Parathyroid adenoma (tissue), 2 donors: ENCODE measurements at regions not wholly inside any gene's neighbourhood (a gene's known extent, or its start where the extent isn't known, plus 50 kb on each side); places are given as distances from the start of the nearest gene placed in this dataset.

Experiments
- H2AFZ ChIP-seq: fragments of 300-600 bp; sonication (generic); one replicate; pipeline ENCODE4 v1.7.0; 2017; ENCODE audit warnings: antibody characterized with exemption, mild to moderate bottlenecking
- H3K27ac ChIP-seq: fragments of 300-600 bp; sonication (generic); one replicate; pipeline ENCODE4 v1.7.0; 2017
- H3K27me3 ChIP-seq: fragments of 300-600 bp; sonication (generic); one replicate; pipeline ENCODE4 v1.7.0; 2017; ENCODE audit warnings: low read length; ENCODE audit not compliant: control insufficient read depth, insufficient read depth
- H3K36me3 ChIP-seq: fragments of 300-600 bp; sonication (generic); one replicate; pipeline ENCODE4 v1.7.0; 2017; ENCODE audit warnings: low read length; ENCODE audit not compliant: control insufficient read depth, insufficient read depth
- H3K4me1 ChIP-seq: fragments of 300-600 bp; sonication (generic); one replicate; pipeline ENCODE4 v1.7.0; 2017; ENCODE audit warnings: control low read depth
- H3K4me2 ChIP-seq: fragments of 300-600 bp; sonication (generic); one replicate; pipeline ENCODE4 v1.7.0; 2017; ENCODE audit warnings: low read length
- H3K4me3 ChIP-seq: fragments of 300-600 bp; sonication (generic); one replicate; pipeline ENCODE4 v1.7.0; 2017; ENCODE audit warnings: low read depth, low read length
- H3K79me2 ChIP-seq: fragments of 300-600 bp; sonication (generic); one replicate; pipeline ENCODE4 v1.7.0; 2017; ENCODE audit warnings: control low read depth
- H3K9ac ChIP-seq: fragments of 300-600 bp; sonication (generic); one replicate; pipeline ENCODE4 v1.7.0; 2017; ENCODE audit warnings: mild to moderate bottlenecking
- H3K9me3 ChIP-seq: fragments of 300-600 bp; sonication (generic); one replicate; pipeline ENCODE4 v1.7.0; 2017; ENCODE audit warnings: low read length; ENCODE audit not compliant: control insufficient read depth
- TF ChIP-seq, protein P1 (sequence below): fragments of 300-600 bp; sonication (generic); IDR thresholded peaks from one replicate; pipeline ENCODE4 v1.7.0; 2017; ENCODE audit warnings: antibody characterized with exemption, mild to moderate bottlenecking
- donor health status: primary hyperparathyroidism.

DNA sequence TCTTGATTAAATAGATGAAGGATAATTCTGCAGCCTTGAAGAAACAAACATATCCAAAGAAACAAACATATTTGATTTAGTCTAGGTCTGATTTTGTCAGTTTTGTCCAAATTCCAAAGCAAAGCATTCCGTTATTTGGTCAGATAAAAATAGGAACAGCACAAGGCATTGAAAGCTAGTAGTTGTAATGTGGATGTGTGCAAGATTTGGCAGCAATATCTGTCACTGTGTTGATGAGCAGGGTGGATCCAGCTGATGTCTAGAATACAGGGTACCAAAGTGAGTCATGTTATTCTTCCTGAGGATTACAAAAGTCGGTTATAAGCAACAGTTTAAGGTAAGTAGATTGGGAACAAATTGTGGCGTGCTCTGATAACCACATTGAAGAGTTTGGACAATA lies 69.3 kb upstream of the PLPPR1 start:
- H3K27me3 ChIP-seq, result no peaks in the 10 kb centered on the region
- no peak overlapping the region for H3K4me2 ChIP-seq
- no peak overlapping the region for H3K27ac ChIP-seq
- no peaks in the 10 kb centered on the region for H3K4me1 ChIP-seq
- TF ChIP-seq, protein P1, sequence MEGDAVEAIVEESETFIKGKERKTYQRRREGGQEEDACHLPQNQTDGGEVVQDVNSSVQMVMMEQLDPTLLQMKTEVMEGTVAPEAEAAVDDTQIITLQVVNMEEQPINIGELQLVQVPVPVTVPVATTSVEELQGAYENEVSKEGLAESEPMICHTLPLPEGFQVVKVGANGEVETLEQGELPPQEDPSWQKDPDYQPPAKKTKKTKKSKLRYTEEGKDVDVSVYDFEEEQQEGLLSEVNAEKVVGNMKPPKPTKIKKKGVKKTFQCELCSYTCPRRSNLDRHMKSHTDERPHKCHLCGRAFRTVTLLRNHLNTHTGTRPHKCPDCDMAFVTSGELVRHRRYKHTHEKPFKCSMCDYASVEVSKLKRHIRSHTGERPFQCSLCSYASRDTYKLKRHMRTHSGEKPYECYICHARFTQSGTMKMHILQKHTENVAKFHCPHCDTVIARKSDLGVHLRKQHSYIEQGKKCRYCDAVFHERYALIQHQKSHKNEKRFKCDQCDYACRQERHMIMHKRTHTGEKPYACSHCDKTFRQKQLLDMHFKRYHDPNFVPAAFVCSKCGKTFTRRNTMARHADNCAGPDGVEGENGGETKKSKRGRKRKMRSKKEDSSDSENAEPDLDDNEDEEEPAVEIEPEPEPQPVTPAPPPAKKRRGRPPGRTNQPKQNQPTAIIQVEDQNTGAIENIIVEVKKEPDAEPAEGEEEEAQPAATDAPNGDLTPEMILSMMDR, result no peak
- no peaks in the 10 kb centered on the region for H3K9me3 ChIP-seq
- no peak overlapping the region for H3K9ac ChIP-seq
- no peaks in the 10 kb centered on the region for H3K36me3 ChIP-seq
- H3K4me3 ChIP-seq, result no peak overlapping the region
- H2AFZ ChIP-seq, result no peak overlapping the region
- no peaks in the 10 kb centered on the region for H3K79me2 ChIP-seq
